GM18502 (cell line): ENCODE measurements at regions not wholly inside any gene's neighbourhood (a gene's known extent, or its start where the extent isn't known, plus 50 kb on each side); places are given as distances from the start of the nearest gene placed in this dataset.

Experiments used
- ATAC-seq: cut with Tn5 transposase; IDR thresholded peaks from one replicate; pipeline ENCODE4 v1.9.1; 2021; ENCODE audit warnings: mild to moderate bottlenecking; ENCODE audit not compliant: unreplicated experiment, poor library complexity

- ATAC-seq, result no peak
These were observed 567.2 kb downstream of the SNAPC1 start for GRCh38 chr14:62329427-62329826.

GRCh38 chr14:62347562-62348011 lies 585.4 kb downstream of the SNAPC1 start:
- ATAC-seq, result no peak

- no peak for ATAC-seq
These were observed 595.1 kb downstream of the SNAPC1 start for GRCh38 chr14:62357362-62357761.

- ATAC-seq, result no peak
These were observed 601.9 kb downstream of the SNAPC1 start for GRCh38 chr14:62364161-62364560.

GRCh38 chr14:62364800-62365280 lies 602.6 kb downstream of the SNAPC1 start:
- ATAC-seq, result no peak

GRCh38 chr14:62369919-62370560 lies 607.8 kb downstream of the SNAPC1 start:
- ATAC-seq, result no peak

- ATAC-seq, result no peak
These were observed 611.7 kb downstream of the SNAPC1 start for GRCh38 chr14:62373944-62374343.

- ATAC-seq, result no peak
These were observed 615.8 kb downstream of the SNAPC1 start for GRCh38 chr14:62378057-62378456.

GRCh38 chr14:62381311-62382070 lies 619.3 kb downstream of the SNAPC1 start:
- ATAC-seq, result no peak

GRCh38 chr14:62409169-62409568 lies 636.1 kb downstream of the KCNH5 start:
- no peak for ATAC-seq

- no peak for ATAC-seq
These were observed 635.5 kb downstream of the KCNH5 start for GRCh38 chr14:62409626-62410300.

GRCh38 chr14:62420847-62421246 lies 624.4 kb downstream of the KCNH5 start:
- ATAC-seq, result no peak

GRCh38 chr14:62428429-62429203 lies 616.6 kb downstream of the KCNH5 start:
- ATAC-seq, result no peak

- no peak for ATAC-seq
These were observed 615.6 kb downstream of the KCNH5 start for GRCh38 chr14:62429683-62430082.

GRCh38 chr14:62431496-62431895 lies 613.8 kb downstream of the KCNH5 start:
- ATAC-seq, result no peak

GRCh38 chr14:62432955-62433354 lies 612.3 kb downstream of the KCNH5 start:
- ATAC-seq, result no peak

- ATAC-seq, result no peak
These were observed 609.0 kb downstream of the KCNH5 start for GRCh38 chr14:62436261-62436660.

- ATAC-seq, result no peak
These were observed 606.0 kb downstream of the KCNH5 start for GRCh38 chr14:62439210-62439609.

- ATAC-seq, result no peak
These were observed 601.5 kb downstream of the KCNH5 start for GRCh38 chr14:62443796-62444195.

GRCh38 chr14:62445570-62445969 lies 599.7 kb downstream of the KCNH5 start:
- no peak for ATAC-seq
